Adipose tissue (tissue), 3 donors: ENCODE measurements at regions not wholly inside any gene's neighbourhood (a gene's known extent, or its start where the extent isn't known, plus 50 kb on each side); places are given as distances from the start of the nearest gene placed in this dataset.
"Not testable (repeated sequence)": the region's sequence is repeated elsewhere in the genome, so short reads cannot be mapped to it uniquely, and the experiment has no call there.

Experiments
- H3K27ac ChIP-seq: one replicate; pipeline ENCODE4 v1.5.1; 2013; ENCODE audit warnings: low read depth, low read length
- WGBS, 3 donors: extraction: QIAGEN DNeasy Blood & Tissue Kit; methylation state at CpG; one replicate each; pipeline ENCODE4 v1.1.7; 2013; 5-methylcytosine and 5-hydroxymethylcytosine counted together
- donor health status: healthy with polysubstance abuse.
- donor health status: Bipolar disorder and iron deficiency.
- donor health status: healthy.

GRCh38 chr2:217616936-217617335 lies 385.9 kb downstream of the TNS1 start:
- no peak overlapping the region for H3K27ac ChIP-seq
- 74 to 80% (median 76%) methylated on average over 4 of the region's 4 CpGs for WGBS, 3 donors

GRCh38 chr2:217615171-217615570 lies 387.6 kb downstream of the TNS1 start:
- no peak overlapping the region for H3K27ac ChIP-seq
- 92 to 96% (median 96%) methylated on average over 1 of the region's 1 CpG for WGBS, 3 donors

- no peak overlapping the region for H3K27ac ChIP-seq
- WGBS, 3 donors, result 57 to 85% (median 66%) methylated on average over 3 of the region's 3 CpGs
Measured at GRCh38 chr2:217614498-217614897, 388.3 kb downstream of the TNS1 start.

GRCh38 chr2:217614096-217614495 lies 388.7 kb downstream of the TNS1 start:
- H3K27ac ChIP-seq, result no peak overlapping the region
- WGBS, 3 donors, result 62 to 87% (median 85%) methylated on average over 4 of the region's 4 CpGs

- 93 to 97% (median 97%) methylated on average over 9 of the region's 9 CpGs for WGBS, 3 donors
Measured at GRCh38 chr2:217612920-217613319, 389.9 kb downstream of the TNS1 start.

GRCh38 chr2:217612211-217612610 lies 390.6 kb downstream of the TNS1 start:
- H3K27ac ChIP-seq, result no peak overlapping the region
- WGBS, 3 donors, result 89 to 94% (median 92%) methylated on average over 3 of the region's 3 CpGs

More at GRCh38 chr2:217612920-217613319, 389.9 kb downstream of the TNS1 start:
- no peak overlapping the region for H3K27ac ChIP-seq

GRCh38 chr2:217611626-217612127 lies 391.1 kb downstream of the TNS1 start:
- H3K27ac ChIP-seq, result no peak overlapping the region
- whole genome bisulfite sequencing, 3 donors, result 92 to 93% (median 92%) methylated on average over 5 of the region's 5 CpGs

GRCh38 chr2:217611056-217611455 lies 391.7 kb downstream of the TNS1 start:
- 90 to 96% (median 93%) methylated on average over 4 of the region's 4 CpGs for WGBS, 3 donors
- no peak overlapping the region for H3K27ac ChIP-seq

GRCh38 chr2:217610401-217610814 lies 392.4 kb downstream of the TNS1 start:
- WGBS, 3 donors, result 37 to 59% (median 58%) methylated on average over 6 of the region's 6 CpGs
- H3K27ac ChIP-seq, result no peak overlapping the region

GRCh38 chr2:217609952-217610351 lies 392.8 kb downstream of the TNS1 start:
- no peak overlapping the region for H3K27ac ChIP-seq
- 71 to 87% (median 83%) methylated on average over 3 of the region's 3 CpGs for WGBS, 3 donors

- no peak overlapping the region for H3K27ac ChIP-seq
- WGBS, 3 donors, result 33 to 67% (median 54%) methylated on average over 1 of the region's 1 CpG
Measured at GRCh38 chr2:217606296-217606695, 396.5 kb downstream of the TNS1 start.

GRCh38 chr2:217604527-217605194 lies 398.1 kb downstream of the TNS1 start:
- 55 to 66% (median 62%) methylated on average over 9 of the region's 9 CpGs for WGBS, 3 donors
- no peak overlapping the region for H3K27ac ChIP-seq

- WGBS, 3 donors, result 48 to 80% (median 76%) methylated on average over 2 of the region's 2 CpGs
- H3K27ac ChIP-seq, result no peak overlapping the region
Measured at GRCh38 chr2:217601601-217602000, 401.2 kb downstream of the TNS1 start.

GRCh38 chr2:217599906-217600305 lies 402.9 kb downstream of the TNS1 start:
- 88 to 90% (median 89%) methylated on average over 3 of the region's 3 CpGs for WGBS, 3 donors
- H3K27ac ChIP-seq, result no peak overlapping the region

- 80 to 92% (median 90%) methylated on average over 6 of the region's 6 CpGs for WGBS, 3 donors
Measured at GRCh38 chr2:217597681-217598080, 405.1 kb downstream of the TNS1 start.

GRCh38 chr2:217597145-217597544 lies 405.6 kb downstream of the TNS1 start:
- no peak overlapping the region for H3K27ac ChIP-seq
- WGBS, 3 donors, result 77 to 91% (median 90%) methylated on average over 4 of the region's 4 CpGs

More at GRCh38 chr2:217597681-217598080, 405.1 kb downstream of the TNS1 start:
- no peak overlapping the region for H3K27ac ChIP-seq

- H3K27ac ChIP-seq, result no peak overlapping the region
- WGBS, 3 donors, result 40 to 43% (median 42%) methylated on average over 4 of the region's 4 CpGs
Measured at GRCh38 chr2:217593732-217594131, 409.1 kb downstream of the TNS1 start.

- 67 to 95% (median 87%) methylated on average over 4 of the region's 4 CpGs for WGBS, 3 donors
- H3K27ac ChIP-seq, result no peak overlapping the region
Measured at GRCh38 chr2:217588266-217588665, 414.5 kb downstream of the TNS1 start.

GRCh38 chr2:217585362-217585761 lies 417.4 kb downstream of the TNS1 start:
- H3K27ac ChIP-seq, result no peak overlapping the region
- WGBS, 3 donors, result 62 to 78% (median 68%) methylated on average over 3 of the region's 3 CpGs

GRCh38 chr2:217580407-217580806 lies 422.4 kb downstream of the TNS1 start:
- not testable (repeated sequence) for H3K27ac ChIP-seq
- WGBS, 3 donors, result 86 to 100% (median 90%) methylated on average over 1 of the region's 1 CpG
